ENCODE measurements at regions not wholly inside any gene's neighbourhood (a gene's known extent, or its start where the extent isn't known, plus 50 kb on each side); places are given as distances from the start of the nearest gene placed in this dataset.

- no peak for DNase-seq (ENCODE audit: low spot score)
- TF ChIP-seq, protein P1, sequence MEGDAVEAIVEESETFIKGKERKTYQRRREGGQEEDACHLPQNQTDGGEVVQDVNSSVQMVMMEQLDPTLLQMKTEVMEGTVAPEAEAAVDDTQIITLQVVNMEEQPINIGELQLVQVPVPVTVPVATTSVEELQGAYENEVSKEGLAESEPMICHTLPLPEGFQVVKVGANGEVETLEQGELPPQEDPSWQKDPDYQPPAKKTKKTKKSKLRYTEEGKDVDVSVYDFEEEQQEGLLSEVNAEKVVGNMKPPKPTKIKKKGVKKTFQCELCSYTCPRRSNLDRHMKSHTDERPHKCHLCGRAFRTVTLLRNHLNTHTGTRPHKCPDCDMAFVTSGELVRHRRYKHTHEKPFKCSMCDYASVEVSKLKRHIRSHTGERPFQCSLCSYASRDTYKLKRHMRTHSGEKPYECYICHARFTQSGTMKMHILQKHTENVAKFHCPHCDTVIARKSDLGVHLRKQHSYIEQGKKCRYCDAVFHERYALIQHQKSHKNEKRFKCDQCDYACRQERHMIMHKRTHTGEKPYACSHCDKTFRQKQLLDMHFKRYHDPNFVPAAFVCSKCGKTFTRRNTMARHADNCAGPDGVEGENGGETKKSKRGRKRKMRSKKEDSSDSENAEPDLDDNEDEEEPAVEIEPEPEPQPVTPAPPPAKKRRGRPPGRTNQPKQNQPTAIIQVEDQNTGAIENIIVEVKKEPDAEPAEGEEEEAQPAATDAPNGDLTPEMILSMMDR (IDR thresholded peaks at IDR 0.05; ENCODE audit: extremely low read depth, missing control alignments), result no peak
Measured at GRCh38 chr2:20144861-20145260, 80.1 kb downstream of the SDC1 start.

DNA sequence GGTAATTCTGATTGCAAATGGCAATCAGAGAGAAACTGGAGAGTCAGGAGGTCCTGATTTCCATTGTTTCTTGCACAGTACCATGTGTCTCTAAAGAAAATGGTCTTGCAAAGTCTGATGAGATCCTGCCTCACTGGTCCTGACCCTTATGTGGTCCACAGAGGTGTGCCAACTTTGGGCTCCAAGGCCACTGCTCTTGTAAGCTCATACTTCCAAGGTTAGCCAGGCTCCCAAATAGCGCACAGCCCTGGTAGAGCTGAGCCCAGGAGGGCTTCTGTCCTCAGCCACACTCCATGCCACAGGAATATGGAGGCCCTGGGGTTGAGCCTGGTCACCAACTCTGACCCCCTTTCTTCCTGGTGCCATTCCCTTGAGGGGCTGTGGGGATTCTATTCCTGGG lies 80.7 kb downstream of the SDC1 start:
- no peak for DNase-seq (ENCODE audit: low spot score)
- TF ChIP-seq, protein P1 (IDR thresholded peaks at IDR 0.05; ENCODE audit: extremely low read depth, missing control alignments), result no peak

DNA sequence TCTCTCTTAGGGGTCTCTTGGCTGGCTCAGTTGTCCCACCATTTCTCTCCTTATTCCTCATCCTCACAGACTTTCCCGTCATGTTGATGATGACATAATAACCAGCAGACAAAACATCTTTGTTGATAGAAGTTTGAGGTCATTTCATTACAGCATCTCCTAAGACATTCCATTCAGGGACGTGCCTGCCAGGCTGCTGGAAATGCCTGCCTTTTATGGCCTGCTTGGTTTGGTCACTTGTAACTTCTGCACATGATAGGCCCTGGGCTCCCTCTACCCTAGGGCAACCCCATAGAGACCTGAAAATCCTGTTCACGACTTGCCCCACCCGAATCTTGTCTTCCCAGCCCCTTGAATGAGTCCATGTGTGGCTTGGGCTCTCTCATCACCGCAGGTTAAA lies 81.7 kb downstream of the SDC1 start:
- TF ChIP-seq, protein P1 (IDR thresholded peaks at IDR 0.05; ENCODE audit: extremely low read depth, missing control alignments), result no peak

GRCh38 chr2:20141806-20142205 lies 83.1 kb downstream of the SDC1 start:
- TF ChIP-seq, protein P1 (IDR thresholded peaks at IDR 0.05; ENCODE audit: extremely low read depth, missing control alignments), result no peak
- DNase-seq (ENCODE audit: low spot score), result no peak

More for the DNA sequence above, 81.7 kb downstream of the SDC1 start:
- no peak for DNase-seq (ENCODE audit: low spot score)

- DNase-seq (ENCODE audit: low spot score), result no peak
- TF ChIP-seq, protein P1 (IDR thresholded peaks at IDR 0.05; ENCODE audit: extremely low read depth, missing control alignments), result no peak
Measured at GRCh38 chr2:20141056-20141762, 83.7 kb downstream of the SDC1 start.

GRCh38 chr2:20140321-20141055 lies 84.4 kb downstream of the SDC1 start:
- no peak for DNase-seq (ENCODE audit: low spot score)
- TF ChIP-seq, protein P1 (IDR thresholded peaks at IDR 0.05; ENCODE audit: extremely low read depth, missing control alignments), result no peak

- no peak for DNase-seq (ENCODE audit: low spot score)
- TF ChIP-seq, protein P1 (IDR thresholded peaks at IDR 0.05; ENCODE audit: extremely low read depth, missing control alignments), result no peak
Measured at GRCh38 chr2:20139407-20140172, 85.3 kb downstream of the SDC1 start.

All from GM20000 (cell line).